IMR-90 (cell line): ENCODE measurements at regions not wholly inside any gene's neighbourhood (a gene's known extent, or its start where the extent isn't known, plus 50 kb on each side); places are given as distances from the start of the nearest gene placed in this dataset.

ENCODE experiments used
- ATAC-seq: fragments of 200-7000 bp; cut with Tn5 transposase; 2 replicates; pipeline ENCODE4 v1.9.1; 2020; ENCODE audit warnings: low read depth, mild to moderate bottlenecking, moderate library complexity
- BruUV-seq: library from RNA; stranded (reverse); fragments of 400-500 nt; replicated peaks from 2 replicates; lab custom pipeline; 2021; lab: Mats Ljungman, UMichigan
- CTCF ChIA-PET: fragments of 300-600 bp; formaldehyde crosslinking; extraction: SDS; loops from one replicate; lab custom pipeline; 2021; ENCODE audit warnings: antibody characterized with exemption; lab: Yijun Ruan, JAX
- POLR2A ChIA-PET: fragments of 300-600 bp; sonication (Branson Sonifier 250); formaldehyde crosslinking; loops from one replicate; lab custom pipeline; 2022; ENCODE audit warnings: antibody characterized with exemption; ENCODE audit not compliant: unreplicated experiment; lab: Charles Lee
- DNase-seq: peaks from one replicate; pipeline ENCODE4 v3.0.0; 2013
- H2AFZ ChIP-seq: replicated peaks from 2 replicates; pipeline ENCODE3; 2013; ENCODE audit warnings: low read length, mild to moderate bottlenecking; ENCODE audit not compliant: poor library complexity
- H2AK5ac ChIP-seq: 2 replicates; pipeline ENCODE4 v1.6.1; 2013; ENCODE audit warnings: low read depth, low read length, inconsistent platforms
- H2AK9ac ChIP-seq: replicated peaks from 2 replicates; pipeline ENCODE3; 2013; ENCODE audit warnings: mild to moderate bottlenecking, low read depth, low read length, moderate library complexity; ENCODE audit not compliant: poor library complexity
- H2BK120ac ChIP-seq: 2 replicates; pipeline ENCODE4 v1.6.1; 2013; ENCODE audit warnings: low read depth, low read length, inconsistent platforms
- H2BK15ac ChIP-seq: 3 replicates; pipeline ENCODE4 v1.6.1; 2013; ENCODE audit warnings: low read depth, low read length, inconsistent platforms
- H2BK20ac ChIP-seq: 2 replicates; pipeline ENCODE4 v1.6.1; 2013; ENCODE audit warnings: low read depth, mild to moderate bottlenecking, inconsistent platforms, low read length, moderate library complexity
- H2BK5ac ChIP-seq: 2 replicates; pipeline ENCODE4 v1.6.1; 2013; ENCODE audit warnings: mild to moderate bottlenecking, low read depth, low read length, inconsistent platforms; ENCODE audit not compliant: poor library complexity, severe bottlenecking
- H3K14ac ChIP-seq: replicated peaks from 2 replicates; pipeline ENCODE4 v1.6.1; 2013; ENCODE audit warnings: low read depth, low read length, inconsistent platforms
- H3K18ac ChIP-seq: 2 replicates; pipeline ENCODE4 v1.6.1; 2013; ENCODE audit warnings: low read depth, low read length, control low read depth
- H3K23ac ChIP-seq: 2 replicates; pipeline ENCODE4 v1.6.1; 2013; ENCODE audit warnings: low read depth, low read length, inconsistent platforms
- H3K27ac ChIP-seq: 2 replicates; pipeline ENCODE4 v1.5.1; 2013; ENCODE audit warnings: mild to moderate bottlenecking, control low read depth, low read length; ENCODE audit not compliant: insufficient read depth
- H3K27me3 ChIP-seq: 2 replicates; pipeline ENCODE4 v1.6.1; 2013; ENCODE audit warnings: low read length; ENCODE audit not compliant: control insufficient read depth, insufficient read depth
- H3K36me3 ChIP-seq: 2 replicates; pipeline ENCODE4 v1.6.1; 2013; ENCODE audit warnings: low read length, mixed read lengths; ENCODE audit not compliant: control insufficient read depth, insufficient read depth
- H3K4ac ChIP-seq: 2 replicates; pipeline ENCODE4 v1.6.1; 2013; ENCODE audit warnings: low read depth, low read length, inconsistent platforms
- H3K4me1 ChIP-seq: 2 replicates; pipeline ENCODE4 v1.6.1; 2013; ENCODE audit warnings: low read length, mixed read lengths; ENCODE audit not compliant: control insufficient read depth, insufficient read depth
- H3K4me2 ChIP-seq: 2 replicates; pipeline ENCODE4 v1.6.1; 2013; ENCODE audit warnings: low read depth, mild to moderate bottlenecking, control low read depth, low read length, moderate library complexity
- H3K4me3 ChIP-seq: 2 replicates; pipeline ENCODE4 v1.5.1; 2013; ENCODE audit warnings: low read depth, mild to moderate bottlenecking, control low read depth, low read length, moderate library complexity; ENCODE audit not compliant: insufficient read depth
- H3K56ac ChIP-seq: 2 replicates; pipeline ENCODE4 v1.6.1; 2013; ENCODE audit warnings: low read length, inconsistent platforms; ENCODE audit not compliant: insufficient read depth; ENCODE audit errors: extremely low read depth
- H3K79me1 ChIP-seq, 2 experiments: 2 replicates each; pipeline ENCODE4 v1.6.1; 2013; ENCODE audit warnings: low read length in 2 of 2, inconsistent platforms in 1 of 2, low read depth in 1 of 2
- H3K9ac ChIP-seq: 2 replicates; pipeline ENCODE4 v1.6.1; 2013; ENCODE audit warnings: low read depth, low read length, control low read depth
- H3K9me1 ChIP-seq: 2 replicates; pipeline ENCODE4 v1.6.1; 2013; ENCODE audit warnings: low read length, inconsistent platforms; ENCODE audit not compliant: insufficient read depth
- H3K9me3 ChIP-seq: 2 replicates; pipeline ENCODE4 v1.6.1; 2013; ENCODE audit warnings: low read length; ENCODE audit not compliant: control insufficient read depth, insufficient read depth
- H4K20me1 ChIP-seq: 2 replicates; pipeline ENCODE4 v1.6.1; 2013; ENCODE audit warnings: low read length, inconsistent platforms; ENCODE audit not compliant: insufficient read depth
- H4K5ac ChIP-seq: 2 replicates; pipeline ENCODE4 v1.6.1; 2013; ENCODE audit warnings: mild to moderate bottlenecking, low read depth, low read length, control low read depth
- H4K8ac ChIP-seq, 2 experiments: 2 replicates each; pipeline ENCODE4 v1.6.1; 2013; ENCODE audit warnings: low read depth in 2 of 2, low read length in 2 of 2, control low read depth in 1 of 2, inconsistent platforms in 1 of 2
- H4K91ac ChIP-seq: 2 replicates; pipeline ENCODE4 v1.6.1; 2013; ENCODE audit warnings: low read depth, low read length, inconsistent platforms; ENCODE audit not compliant: insufficient read depth
- BHLHE40 ChIP-seq: fragments of 150-350 bp; IDR thresholded peaks from 2 replicates; pipeline ENCODE4 v1.6.1; 2016; ENCODE audit warnings: mild to moderate bottlenecking, low read depth, low read length
- CHD1 ChIP-seq: IDR thresholded peaks from 2 replicates; pipeline ENCODE4 v1.6.1; 2012; ENCODE audit warnings: low read depth, low read length, improper control_type of control experiment
- CTCF ChIP-seq: conservative IDR thresholded peaks from 2 replicates; pipeline ENCODE4 v1.5.1; 2012; ENCODE audit warnings: mild to moderate bottlenecking, low read depth, low read length, improper control_type of control experiment
- ELK1 ChIP-seq: fragments of 150-350 bp; IDR thresholded peaks from 2 replicates; pipeline ENCODE4 v1.6.1; 2016; ENCODE audit warnings: low read depth, mild to moderate bottlenecking, low read length, moderate library complexity, borderline replicate concordance
- FOS ChIP-seq: fragments of 150-350 bp; IDR thresholded peaks from 2 replicates; pipeline ENCODE4 v1.6.1; 2016; ENCODE audit warnings: low read depth, low read length
- MAFK ChIP-seq: IDR thresholded peaks from 2 replicates; pipeline ENCODE4 v1.6.1; 2012; ENCODE audit warnings: low read depth, low read length, improper control_type of control experiment
- MAZ ChIP-seq: IDR thresholded peaks from 2 replicates; pipeline ENCODE4 v1.6.1; 2012; ENCODE audit warnings: low read depth, mild to moderate bottlenecking, low read length, improper control_type of control experiment, moderate library complexity, borderline replicate concordance
- NFE2L2 ChIP-seq: fragments of 150-350 bp; IDR thresholded peaks from 2 replicates; pipeline ENCODE4 v1.6.1; 2016; ENCODE audit warnings: low read depth, mild to moderate bottlenecking, low read length
- POLR2A ChIP-seq: IDR thresholded peaks from 2 replicates; pipeline ENCODE4 v1.6.1; 2012; ENCODE audit warnings: mild to moderate bottlenecking, low read depth, low read length
- RCOR1 ChIP-seq: IDR thresholded peaks from 2 replicates; pipeline ENCODE4 v1.6.1; 2012; ENCODE audit warnings: mild to moderate bottlenecking, low read length, improper control_type of control experiment; ENCODE audit not compliant: insufficient replicate concordance
- RFX5 ChIP-seq: IDR thresholded peaks from 2 replicates; pipeline ENCODE4 v1.8.0; 2012; ENCODE audit warnings: low read depth, mild to moderate bottlenecking, low read length, moderate library complexity
- SMC3 ChIP-seq: fragments of 150-350 bp; IDR thresholded peaks from 2 replicates; pipeline ENCODE4 v1.6.1; 2016; ENCODE audit warnings: low read depth, mild to moderate bottlenecking, antibody characterized with exemption, low read length, moderate library complexity
- USF2 ChIP-seq: fragments of 150-350 bp; IDR thresholded peaks from 2 replicates; pipeline ENCODE4 v1.6.1; 2017; ENCODE audit warnings: mild to moderate bottlenecking, antibody characterized with exemption, low read length, low read depth
- WGBS, 2 experiments: methylation state at CpG; one replicate each; pipeline versions ENCODE4 v1.1.5 to v1.1.7; 2013; ENCODE audit warnings: missing lambda C conversion rate in 2 of 2; ENCODE audit not compliant: insufficient read length in 1 of 2; ENCODE audit errors: extremely low coverage in 2 of 2; 5-methylcytosine and 5-hydroxymethylcytosine counted together
- dilution Hi-C: fragments of 300-500 bp; cut with HindIII; formaldehyde crosslinking; loops from one replicate; pipeline ENCODE4 v1.14.3; 2018; ENCODE audit warnings: low sequenced_read_pairs; ENCODE audit not compliant: unreplicated experiment
- in situ Hi-C: fragments of 300-500 bp; cut with MboI; formaldehyde crosslinking; loops from 3 replicates; pipeline ENCODE4 v1.14.3; 2019; ENCODE audit warnings: low sequenced_read_pairs, inconsistent platforms, mixed read lengths
- intact Hi-C: fragments of 100-400 bp; cut with micrococcal nuclease; formaldehyde crosslinking; loops from 2 replicates; pipeline ENCODE4 v1.10.0; 2022

- H3K9me1 ChIP-seq, result peaks cover 6% of the 10 kb centered on the region; the same call in 1 of the 2 replicates
- H3K9me3 ChIP-seq, result no peaks in the 10 kb centered on the region
- peak overlapping the region; percentile 80 for H2BK120ac ChIP-seq
- H4K5ac ChIP-seq, result peak overlapping the region; percentile 76
- peak overlapping the region; percentile 67 for H3K4me3 ChIP-seq
- dilution Hi-C loops, result no loop called here
- POLR2A ChIA-PET, result interaction anchor here (0.6 kb wide), 1 partner anchor 520 kb away, joined by 3 read pairs; no protein-coding TSS in a partner anchor
- peak overlapping the region; percentile 24 for H2BK20ac ChIP-seq
- intact Hi-C loops, result loop anchor here (1.0 to 10.0 kb wide), 3 partner anchors 152 to 625 kb away; no protein-coding TSS in a partner anchor
- CTCF ChIA-PET, result interaction anchor here (0.7 to 1.0 kb wide), 2 partner anchors 9 to 486 kb away, joined by 3 to 4 read pairs; no protein-coding TSS in a partner anchor
- peak overlapping the region; percentile 93 for H2AFZ ChIP-seq
- peak overlapping the region; percentile 81 to 84 for H4K8ac ChIP-seq
- H4K91ac ChIP-seq, result peak overlapping the region; percentile 85
- peak overlapping the region; percentile 77 for H3K23ac ChIP-seq
- H2AK9ac ChIP-seq, result peak overlapping the region; percentile 47
- H3K14ac ChIP-seq, result peak overlapping the region; percentile 80
- H3K27me3 ChIP-seq, result no peaks in the 10 kb centered on the region
- H3K9ac ChIP-seq, result peak overlapping the region; percentile 89
- peak overlapping the region; percentile 73 for H3K4me2 ChIP-seq
- peaks cover 6 to 34% of the 10 kb centered on the region in 2 experiments for H3K79me1 ChIP-seq
- DNase-seq (peak; percentile 58), ATAC-seq (peak; percentile 33)
- H2BK5ac ChIP-seq, result peak overlapping the region; percentile 84
- H3K27ac ChIP-seq, result peak overlapping the region; percentile 93
- peak overlapping the region; percentile 68; the same call in 1 of the 2 replicates for H2AK5ac ChIP-seq
- no TSS peak for BruUV-seq
- in situ Hi-C loops, result loop anchor here (10.0 kb wide), 1 partner anchor 619 kb away; no protein-coding TSS in a partner anchor
- H3K4me1 ChIP-seq, result peaks cover 10% of the 10 kb centered on the region
- peak overlapping the region; percentile 70 for H3K18ac ChIP-seq
- peak overlapping the region; percentile 99 for H3K56ac ChIP-seq
- H2BK15ac ChIP-seq, result peak overlapping the region; percentile 43; the same call in 1 of the 3 replicates
- peak overlapping the region; percentile 67 for H3K4ac ChIP-seq
- H3K36me3 ChIP-seq, result no peaks in the 10 kb centered on the region
- WGBS, 2 experiments, result 20% methylated on average over 21 of the region's 53 CpGs; no CpG with 5 or more reads in 1 of the 2 experiments
- H4K20me1 ChIP-seq, result no peaks in the 10 kb centered on the region
- no peak for TF ChIP-seq BHLHE40
- TF ChIP-seq CTCF, result no peak
- TF ChIP-seq SMC3, result no peak
- TF ChIP-seq MAZ, result 0 out of 2 replicates have a peak, but pooled peaks have one; percentile 15
- TF ChIP-seq MAFK, result no peak
- no peak for TF ChIP-seq RFX5
- TF ChIP-seq NFE2L2, result no peak
- TF ChIP-seq RCOR1, result no peak
- no peak for TF ChIP-seq POLR2A
- no peak for TF ChIP-seq ELK1
- TF ChIP-seq FOS, result no peak
- TF ChIP-seq USF2, result no peak
- no peak for TF ChIP-seq CHD1
Observed at GRCh38 chr11:16603890-16604793, 134.3 kb upstream of the C11orf58 start.
